ENCODE measurements at regions not wholly inside any gene's neighbourhood (a gene's known extent, or its start where the extent isn't known, plus 50 kb on each side); places are given as distances from the start of the nearest gene placed in this dataset.
"Not testable (repeated sequence)": the region's sequence is repeated elsewhere in the genome, so short reads cannot be mapped to it uniquely, and the experiment has no call there.

DNA sequence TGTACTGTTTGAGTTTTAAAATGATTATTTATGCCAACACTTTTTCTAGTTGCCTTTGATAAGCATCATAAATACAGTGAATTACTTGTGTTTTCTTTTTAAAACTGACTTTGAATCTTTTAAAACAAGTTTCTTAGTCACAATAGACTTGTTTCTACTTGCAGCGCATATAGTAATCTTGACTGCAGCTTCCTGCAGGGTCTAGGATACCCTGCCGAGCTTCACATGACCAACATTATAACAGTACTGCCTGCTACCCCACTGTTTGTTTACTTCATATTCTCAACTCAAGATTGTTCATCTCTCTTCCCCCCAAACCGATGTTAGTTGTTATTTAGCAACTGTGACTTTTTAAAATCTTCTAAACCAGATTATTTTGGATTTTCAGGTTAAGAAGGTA is 751.3 kb upstream of the NEGR1 start:
- no peak for DNase-seq

DNA sequence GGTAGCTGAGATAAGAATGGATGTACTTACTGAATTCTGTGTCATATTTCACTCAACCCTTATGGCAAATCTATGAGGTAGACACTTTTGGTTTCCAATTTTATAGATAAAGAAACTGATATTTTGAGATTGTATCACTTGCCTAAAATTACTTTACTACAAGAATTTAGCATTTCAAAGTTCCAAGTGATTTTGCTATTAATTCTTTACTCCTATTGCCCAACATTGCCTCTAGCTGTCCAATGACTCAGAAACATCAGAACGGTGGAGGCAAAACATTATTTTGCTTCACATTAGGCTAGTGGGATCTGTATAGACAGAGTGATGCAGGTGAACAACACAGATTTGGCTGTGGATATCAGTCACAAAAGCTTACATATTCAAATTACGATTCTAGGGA is 747.2 kb upstream of the NEGR1 start:
- no peak for DNase-seq

DNA sequence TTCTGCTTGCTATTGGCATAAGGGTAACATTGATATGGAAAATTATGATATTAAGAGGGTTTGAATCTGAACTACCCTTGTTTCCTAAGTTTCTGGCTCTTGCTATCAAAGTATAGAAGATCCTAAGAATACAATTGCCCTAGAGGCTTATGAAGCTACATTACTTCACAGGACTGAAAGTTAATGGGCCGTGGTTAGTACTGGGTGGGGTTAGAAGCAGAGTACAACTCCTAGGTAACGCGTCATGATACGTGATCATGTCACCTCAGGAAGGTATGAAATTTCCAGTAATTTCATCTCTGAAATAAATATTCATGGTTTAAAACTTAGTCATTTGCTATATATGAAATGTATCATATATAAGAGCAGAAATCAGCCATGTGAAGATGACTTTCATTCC is 743.8 kb upstream of the NEGR1 start:
- DNase-seq: no peak

DNA sequence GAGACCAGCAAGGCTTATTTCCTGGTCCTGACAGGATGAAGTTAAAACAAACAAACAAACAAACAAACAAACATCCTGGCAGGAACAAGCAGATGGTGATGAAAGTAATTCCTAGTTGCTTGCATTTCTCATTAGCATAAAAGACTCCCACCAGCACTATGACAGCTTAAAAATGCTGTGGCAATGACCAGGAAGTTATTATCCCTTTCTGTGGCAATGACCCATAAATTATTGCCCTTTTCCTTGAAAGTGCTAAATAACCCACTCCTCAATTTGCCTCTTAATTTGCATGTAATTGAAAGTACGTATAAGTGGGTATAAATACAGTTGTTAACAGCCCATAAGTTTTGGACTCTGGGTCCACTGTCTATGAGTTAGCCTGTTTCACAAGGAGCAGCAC is 727.6 kb upstream of the NEGR1 start:
- DNase-seq: no peak

DNA sequence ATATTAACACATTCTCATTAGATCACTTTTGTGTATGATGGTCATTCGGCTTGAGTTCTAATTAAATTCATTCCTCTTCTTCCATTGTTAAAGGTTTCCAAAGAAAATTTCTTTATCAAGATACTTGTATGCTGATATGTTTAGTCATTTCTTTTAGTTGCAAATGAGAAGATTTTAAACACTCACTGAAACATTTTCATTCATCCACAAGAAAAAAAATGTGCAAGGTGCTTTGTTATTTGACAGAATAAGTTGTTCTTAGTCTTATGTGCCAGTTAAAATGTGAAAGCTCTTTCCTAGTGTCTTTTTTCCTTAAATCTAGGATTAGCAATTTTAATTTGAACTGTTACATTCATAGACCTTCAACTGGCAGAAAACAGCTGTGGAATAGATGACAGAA is 727.0 kb upstream of the NEGR1 start:
- DNase-seq: no peak

DNA sequence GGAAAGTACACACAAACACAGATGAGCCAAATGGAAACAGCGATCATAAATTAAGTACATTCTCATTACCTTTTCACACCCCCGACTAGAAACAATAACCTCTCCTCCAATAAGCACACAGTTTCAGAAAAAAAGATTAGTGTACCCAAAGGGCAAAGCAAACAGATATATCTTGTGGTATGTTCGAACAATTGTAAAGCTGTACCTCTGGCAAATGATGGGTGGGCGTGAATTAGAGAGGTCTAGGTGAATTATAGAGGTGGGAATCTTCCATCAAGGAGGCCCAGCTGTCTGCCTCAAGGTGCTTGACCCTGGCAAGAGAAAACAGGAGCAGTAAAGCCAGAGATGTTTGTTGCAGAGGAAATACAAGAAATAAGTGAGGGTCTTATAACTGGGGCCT is 715.3 kb upstream of the NEGR1 start:
- no peak for DNase-seq

DNA sequence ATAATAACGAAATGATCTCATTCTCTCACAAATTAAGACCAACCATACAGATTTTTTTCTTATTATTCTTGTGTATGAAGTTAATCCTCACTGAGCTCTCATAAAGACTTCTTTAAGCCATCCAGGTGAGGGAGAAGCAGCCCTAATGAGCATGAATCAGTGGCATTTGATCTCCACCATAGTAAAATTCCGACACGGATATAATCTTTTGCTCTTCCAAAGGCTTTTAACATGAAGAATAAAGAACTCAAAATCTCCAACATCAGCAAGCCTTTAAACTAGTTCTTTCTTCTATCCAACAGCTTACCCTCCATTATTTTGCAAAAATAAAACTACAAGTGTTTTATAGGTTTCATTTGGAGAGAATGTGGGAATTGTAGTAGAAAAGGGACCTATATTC is 714.7 kb upstream of the NEGR1 start:
- no peak for DNase-seq

DNA sequence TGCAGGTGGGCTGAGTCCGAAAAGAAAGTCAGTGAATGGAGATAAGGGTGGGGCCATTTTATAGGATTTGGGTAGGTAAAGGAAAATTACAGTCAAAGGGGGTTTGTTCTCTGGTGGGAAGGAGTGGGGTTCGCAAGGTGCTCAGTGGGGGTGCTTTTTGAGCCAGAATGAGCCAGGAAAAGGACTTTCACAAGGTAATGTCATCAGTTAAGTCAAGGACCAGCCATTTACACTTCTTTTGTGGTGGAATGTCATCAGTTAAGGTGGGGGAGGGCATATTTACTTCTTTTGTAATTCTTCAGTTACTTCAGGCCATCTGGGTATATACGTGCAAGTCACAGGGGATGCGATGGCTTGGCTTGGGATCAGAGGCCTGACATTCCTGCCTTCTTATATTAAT is 705.5 kb upstream of the NEGR1 start:
- DNase-seq: not testable (repeated sequence)

DNA sequence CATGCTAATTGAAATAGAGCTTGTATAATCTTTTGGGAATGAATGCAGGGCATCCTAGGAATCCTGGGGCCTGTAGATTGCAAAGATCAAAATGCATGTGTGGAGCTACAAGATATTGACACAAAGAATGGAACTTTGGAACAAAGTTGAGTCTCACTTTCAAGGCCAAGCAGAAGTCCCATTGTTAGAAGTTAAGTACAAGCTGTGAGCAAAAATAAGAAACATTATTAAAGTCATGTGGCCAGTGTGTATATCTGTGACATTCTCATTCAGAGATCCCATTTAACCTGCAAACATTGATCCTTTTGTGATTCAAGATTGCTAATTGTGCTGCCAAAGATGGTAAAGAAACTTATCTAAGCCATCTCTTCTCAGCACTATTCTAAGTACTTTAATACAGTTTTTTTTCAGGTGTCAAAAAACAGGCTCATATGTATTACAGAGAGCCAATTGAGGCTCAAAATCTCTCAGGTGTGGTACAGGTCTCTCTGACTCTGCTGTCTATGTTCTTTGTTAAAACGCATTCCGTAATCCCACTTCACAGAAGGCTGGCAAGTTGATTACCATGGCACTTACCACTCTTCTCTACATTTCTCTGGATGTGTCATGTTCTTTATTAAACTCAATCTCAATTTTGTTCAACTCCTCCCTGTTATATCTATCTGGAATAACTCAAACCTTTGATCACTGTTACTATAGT is 704.4 kb upstream of the NEGR1 start:
- DNase-seq: no peak

DNA sequence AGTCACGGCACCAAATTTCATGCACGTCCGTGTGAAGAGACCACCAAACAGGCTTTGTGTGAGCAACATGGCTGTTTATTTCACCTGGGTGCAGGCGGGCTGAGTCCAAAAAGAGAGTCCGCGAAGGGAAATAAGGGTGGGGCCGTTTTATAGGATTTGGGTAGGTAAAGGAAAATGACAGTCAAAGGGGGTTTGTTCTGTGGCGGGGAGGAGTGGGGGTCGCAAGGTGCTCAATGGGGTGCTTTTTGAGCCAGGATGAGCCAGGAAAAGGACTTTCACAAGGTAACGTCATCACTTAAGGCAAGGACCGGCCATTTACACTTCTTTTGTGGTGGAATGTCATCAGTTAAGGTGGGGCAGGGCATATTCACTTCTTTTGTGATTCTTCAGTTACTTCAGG is 702.7 kb upstream of the NEGR1 start:
- not testable (repeated sequence) for DNase-seq

DNA sequence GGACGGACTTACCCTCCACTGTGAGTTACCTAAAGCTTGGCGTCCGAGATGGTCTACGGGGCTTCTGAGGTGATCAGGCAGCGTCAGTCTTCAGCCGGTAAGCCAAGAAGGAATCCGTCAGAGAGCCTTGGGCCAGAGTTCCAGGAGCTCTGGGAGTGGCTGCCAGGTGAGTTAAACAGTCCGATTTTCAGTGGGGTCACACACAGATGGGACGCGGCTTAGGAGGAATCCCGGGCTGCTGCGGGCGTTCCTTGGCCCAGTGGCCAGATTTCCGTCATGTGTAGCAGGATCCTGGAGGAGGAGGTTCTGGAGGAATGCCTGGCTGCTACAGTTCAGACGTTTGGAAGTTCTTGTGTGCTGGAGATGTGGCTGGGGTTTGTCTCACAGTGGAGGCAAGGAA is 700.7 kb upstream of the NEGR1 start:
- not testable (repeated sequence) for DNase-seq

DNA sequence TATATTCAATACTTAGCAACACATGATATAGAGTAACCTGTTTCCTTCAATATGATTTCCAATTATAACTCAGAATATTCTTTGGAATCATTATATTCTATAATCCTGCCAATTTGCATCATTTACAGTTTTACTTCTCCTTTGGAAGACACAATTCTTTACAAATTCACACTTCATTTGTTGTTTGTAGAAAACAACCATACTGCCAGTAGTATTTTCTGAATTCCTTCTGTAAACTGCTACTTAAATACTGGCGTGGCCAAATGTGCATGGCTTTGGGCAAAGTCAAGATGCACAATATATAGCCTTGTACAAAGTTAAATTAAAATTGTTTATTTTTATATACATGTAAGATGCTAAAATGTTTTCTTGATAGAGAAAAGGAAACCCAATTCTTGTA is 687.1 kb upstream of the NEGR1 start:
- no peak for DNase-seq

DNA sequence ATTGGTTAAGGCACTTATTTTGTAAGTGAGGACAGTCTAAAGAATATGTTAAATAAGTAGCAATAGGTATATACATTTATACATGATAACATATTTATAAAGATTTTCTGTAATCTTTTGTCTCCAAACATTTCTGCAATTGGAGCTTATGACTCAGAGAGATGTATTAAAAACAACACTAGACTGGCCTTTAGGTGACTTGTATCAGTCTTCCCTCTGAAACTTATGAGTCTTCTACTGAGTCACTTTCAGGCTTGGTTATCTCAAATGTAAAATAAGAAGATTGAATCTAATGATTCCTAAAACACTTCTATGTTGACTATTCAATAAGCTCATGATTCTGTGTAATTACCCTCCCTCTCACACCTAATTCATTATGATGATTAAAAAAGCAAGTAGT is 672.6 kb upstream of the NEGR1 start:
- no peak for DNase-seq

DNA sequence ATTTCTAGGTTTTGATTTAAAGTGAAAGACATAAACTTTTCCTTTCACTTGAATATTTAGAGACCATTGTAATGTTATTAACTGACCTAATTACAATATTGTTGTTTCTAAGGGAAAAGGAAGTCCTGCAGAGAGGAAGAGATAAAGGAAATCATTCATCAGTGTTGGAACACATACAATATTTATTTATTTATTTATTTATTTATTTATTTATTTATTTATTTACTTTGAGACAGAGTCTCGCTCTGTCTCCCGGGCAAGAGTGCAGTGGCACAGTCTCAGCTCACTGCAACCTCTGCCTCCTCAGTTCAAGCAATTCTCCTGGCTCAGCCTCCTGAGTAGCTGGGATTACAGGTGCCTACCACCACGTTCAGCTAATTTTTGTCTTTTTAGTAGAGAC is 668.6 kb upstream of the NEGR1 start:
- DNase-seq: not testable (repeated sequence)

DNA sequence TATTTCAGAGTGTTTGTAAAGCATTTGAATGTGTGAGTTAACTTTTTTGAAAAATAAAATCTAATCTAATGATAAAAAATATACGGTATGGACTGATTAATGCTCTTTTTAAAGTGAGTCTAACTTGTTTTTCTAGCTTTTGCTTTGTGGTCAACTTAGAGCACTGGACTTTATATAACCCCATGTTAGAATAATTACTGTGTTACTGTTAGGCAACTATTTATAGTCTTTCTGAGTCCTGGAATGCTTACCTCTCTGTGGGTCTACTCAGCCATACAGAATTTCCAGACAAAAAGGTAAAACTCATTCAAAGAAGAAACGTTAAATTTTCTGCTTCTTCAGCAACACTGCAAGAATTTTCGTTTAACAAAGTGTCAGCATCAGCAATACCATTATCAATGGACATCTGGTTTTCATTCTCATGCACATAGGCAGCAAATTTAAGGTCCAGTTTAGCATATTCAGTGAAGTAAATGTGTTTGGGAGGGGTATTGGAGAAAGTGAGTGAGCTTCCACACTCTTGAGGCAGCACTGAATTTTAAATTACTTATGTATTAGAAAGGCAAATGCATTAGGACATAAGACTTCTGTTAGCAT is 664.7 kb upstream of the NEGR1 start:
- DNase-seq: no peak

DNA sequence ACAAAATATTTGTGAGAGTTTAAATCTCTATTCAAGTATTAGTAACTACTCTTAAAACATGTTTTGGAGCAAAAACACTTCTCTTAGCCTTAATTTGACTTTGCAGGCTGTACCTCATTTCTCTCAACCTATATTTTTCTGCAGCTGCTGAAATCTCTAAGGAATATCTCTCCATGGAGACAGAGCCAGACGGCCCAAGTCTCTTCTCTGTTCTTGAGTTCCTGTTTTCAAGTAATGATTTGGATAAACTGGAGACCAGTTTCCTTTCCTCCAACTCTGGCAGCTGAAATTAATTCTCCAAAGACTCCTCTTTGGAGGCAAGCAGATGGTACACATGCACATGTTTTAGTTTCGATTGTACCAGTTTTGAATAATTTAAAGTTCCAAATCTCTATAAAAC is 659.7 kb upstream of the NEGR1 start:
- no peak for DNase-seq

DNA sequence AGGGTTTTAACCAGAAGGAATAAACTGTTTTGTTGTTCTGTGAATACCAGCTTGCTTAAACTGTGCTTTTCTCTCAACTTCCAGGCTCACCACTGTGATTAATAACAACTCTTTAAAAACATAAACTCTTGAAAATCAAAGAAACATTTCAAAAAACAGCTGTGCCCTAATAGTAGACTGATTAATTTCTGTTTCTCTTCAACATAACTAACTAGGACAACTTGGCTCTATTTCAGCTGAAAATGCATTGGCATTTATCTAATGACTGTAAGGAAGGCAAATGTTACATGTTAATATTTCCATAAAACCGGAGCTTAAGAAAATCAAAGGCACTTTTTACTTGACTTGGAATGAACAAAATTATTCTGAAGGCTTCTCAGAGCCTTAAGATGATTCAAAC is 656.1 kb upstream of the NEGR1 start:
- no peak for DNase-seq

DNA sequence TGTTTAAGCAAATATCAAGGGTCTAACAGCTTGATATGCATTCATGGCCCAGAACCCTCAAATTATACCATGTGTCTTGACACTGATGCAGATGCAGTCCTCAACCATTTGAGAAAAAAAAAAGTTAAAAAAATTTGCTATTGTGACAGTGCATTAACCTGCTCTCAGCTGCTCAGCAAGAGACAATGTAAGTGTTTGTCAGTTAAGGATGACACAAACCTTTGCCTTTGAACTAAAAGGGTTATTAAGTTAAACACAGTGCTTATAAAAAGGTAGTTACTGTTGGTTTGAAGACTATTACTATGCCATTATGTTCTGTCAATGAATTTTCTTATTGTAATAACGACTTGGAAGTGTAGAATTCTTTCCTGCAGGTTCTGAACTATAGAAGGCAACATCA is 655.6 kb upstream of the NEGR1 start:
- no peak for DNase-seq

DNA sequence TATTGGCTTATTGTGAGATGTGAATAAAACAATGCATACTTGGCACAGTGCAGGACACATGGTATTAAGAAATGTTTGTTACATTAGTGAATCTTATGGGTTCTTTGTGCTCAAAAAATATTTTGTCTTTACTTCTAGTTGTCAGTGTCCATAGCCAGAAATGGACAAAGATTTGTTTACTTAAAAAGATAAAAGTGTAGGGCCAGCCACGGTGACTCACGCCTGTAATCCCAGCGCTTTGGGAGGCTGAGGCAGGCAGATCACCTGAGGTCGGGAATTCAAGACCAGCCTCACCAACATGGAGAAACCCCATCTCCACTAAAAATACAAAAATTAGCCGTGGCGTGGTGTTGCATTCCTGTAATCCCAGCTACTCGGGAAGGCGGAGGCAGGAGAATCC is 654.6 kb upstream of the NEGR1 start:
- no peak for DNase-seq

DNA sequence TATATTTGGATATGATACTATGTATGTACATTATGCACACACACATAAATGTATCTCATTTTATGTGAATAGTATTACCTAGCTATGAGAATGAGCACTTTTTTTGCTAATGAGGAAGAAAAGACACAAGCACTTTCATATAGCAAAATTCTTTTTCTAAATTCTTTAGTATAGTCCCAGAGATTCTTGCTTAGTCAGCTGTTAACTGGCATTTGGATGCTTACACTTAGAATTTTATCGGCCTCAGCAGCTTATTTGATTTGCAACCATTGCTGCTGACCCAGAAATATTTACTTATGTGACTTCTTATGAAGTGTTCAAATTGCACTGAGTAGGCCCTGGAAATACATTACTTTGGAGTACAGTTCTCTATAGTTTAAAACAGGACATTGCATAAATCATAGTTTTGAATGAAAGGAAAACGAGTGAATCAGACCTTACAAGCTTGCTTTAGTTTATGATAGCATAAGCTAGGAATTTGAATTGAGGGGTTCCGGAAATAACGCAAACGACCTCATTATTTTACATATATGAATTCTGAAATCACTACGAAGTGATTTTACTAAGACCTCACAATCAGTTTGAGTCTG is 653.9 kb upstream of the NEGR1 start:
- DNase-seq: no peak

DNA sequence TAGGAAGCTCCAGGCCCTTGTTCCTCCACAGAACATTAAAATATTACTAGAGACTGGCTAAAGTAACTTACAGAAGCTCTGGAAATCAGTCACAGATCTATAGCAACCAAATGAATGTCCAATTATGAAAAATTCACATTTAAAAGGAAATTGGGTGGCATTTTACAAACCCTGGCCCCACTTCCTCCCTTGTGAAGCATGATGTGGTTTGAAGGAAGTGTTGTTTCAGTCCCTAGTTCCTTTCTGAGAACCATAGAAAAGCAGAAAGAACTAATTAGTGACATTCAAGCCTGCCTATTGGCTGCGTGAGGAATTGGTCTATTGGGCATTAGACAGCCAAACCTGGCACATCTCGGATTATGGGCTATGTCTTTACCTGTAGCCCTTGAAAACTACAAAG is 649.7 kb upstream of the NEGR1 start:
- no peak for DNase-seq

DNA sequence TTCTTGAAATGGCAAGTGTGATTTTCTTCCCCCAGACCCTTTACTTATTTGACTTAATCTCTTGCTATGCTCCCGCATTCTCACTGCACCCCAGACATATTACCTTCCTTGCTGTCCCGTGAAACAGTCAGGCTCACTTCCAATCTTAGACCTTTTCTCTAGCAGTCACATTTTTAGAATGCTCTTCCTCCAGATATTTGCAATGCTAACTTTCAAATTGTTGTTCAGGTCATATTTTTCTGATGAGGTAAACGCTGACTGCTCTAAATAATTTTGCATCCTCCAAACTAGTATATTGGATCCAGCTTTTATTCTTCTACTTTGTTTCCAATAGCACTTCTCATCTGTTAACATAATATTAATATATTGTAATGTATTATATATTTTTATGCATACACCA is 648.2 kb upstream of the NEGR1 start:
- DNase-seq: no peak

DNA sequence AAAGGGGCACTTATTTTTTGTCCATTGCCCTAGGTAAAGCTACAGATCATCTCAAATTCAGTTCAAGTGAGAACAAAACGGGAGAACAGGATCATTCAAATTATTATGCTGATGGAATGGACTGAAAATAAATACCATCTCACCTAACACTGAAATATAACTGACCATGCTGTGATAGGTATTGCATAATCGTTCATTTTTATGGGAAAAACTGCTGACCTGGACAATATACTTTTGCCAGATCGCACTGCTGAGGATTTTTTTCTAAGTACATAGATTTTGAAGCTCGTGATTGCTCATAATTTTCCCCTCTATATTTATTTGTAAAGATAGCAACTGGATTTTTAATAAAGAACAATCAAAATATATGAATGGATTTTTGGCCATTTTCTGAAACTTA is 636.6 kb upstream of the NEGR1 start:
- DNase-seq: no peak

DNA sequence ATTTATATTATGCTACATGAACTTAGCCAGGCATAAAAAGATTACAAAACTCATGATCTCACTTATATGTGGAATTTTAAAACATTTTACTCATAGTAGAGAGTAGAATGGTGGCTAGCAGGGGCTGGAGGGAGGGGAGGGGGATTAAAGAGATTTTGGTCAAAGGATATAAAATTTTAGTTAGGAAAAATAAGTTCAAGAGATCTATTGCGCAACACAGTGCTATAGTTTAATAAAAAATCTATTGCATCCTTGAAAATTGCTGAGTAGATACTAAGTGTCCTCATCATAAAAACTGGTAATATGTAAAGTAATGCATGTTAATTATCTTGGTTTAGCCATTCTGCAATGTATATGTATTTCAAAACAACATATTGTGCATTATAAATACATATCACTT is 635.6 kb upstream of the NEGR1 start:
- no peak for DNase-seq

DNA sequence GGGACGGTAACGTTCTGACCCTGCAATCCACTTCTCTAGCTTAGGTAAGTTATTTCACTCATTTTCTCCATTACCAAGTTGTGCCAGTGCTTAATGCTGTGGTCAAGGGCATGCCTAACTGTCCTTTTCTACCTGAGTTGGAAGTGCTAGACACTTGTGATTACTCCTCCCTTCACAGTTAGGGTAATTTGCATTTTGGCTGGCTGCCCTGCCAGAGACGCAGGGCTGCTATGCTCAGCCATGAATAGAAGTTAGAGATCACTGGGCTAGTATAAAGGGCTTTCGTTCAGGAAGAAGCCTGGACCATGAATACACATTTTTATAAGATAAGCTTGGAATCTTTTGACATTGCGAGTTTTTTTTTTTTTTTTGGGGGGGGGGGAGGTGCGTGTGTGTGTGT is 633.2 kb upstream of the NEGR1 start:
- no peak for DNase-seq
